HuH-7 (cell line): ENCODE measurements at regions not wholly inside any gene's neighbourhood (a gene's known extent, or its start where the extent isn't known, plus 50 kb on each side); places are given as distances from the start of the nearest gene placed in this dataset.
"Not testable (repeated sequence)": the region's sequence is repeated elsewhere in the genome, so short reads cannot be mapped to it uniquely, and the experiment has no call there.

Source experiments
- DNase-seq: peaks from one replicate; pipeline ENCODE4 v3.0.0; 2011; ENCODE audit warnings: low spot score

DNA sequence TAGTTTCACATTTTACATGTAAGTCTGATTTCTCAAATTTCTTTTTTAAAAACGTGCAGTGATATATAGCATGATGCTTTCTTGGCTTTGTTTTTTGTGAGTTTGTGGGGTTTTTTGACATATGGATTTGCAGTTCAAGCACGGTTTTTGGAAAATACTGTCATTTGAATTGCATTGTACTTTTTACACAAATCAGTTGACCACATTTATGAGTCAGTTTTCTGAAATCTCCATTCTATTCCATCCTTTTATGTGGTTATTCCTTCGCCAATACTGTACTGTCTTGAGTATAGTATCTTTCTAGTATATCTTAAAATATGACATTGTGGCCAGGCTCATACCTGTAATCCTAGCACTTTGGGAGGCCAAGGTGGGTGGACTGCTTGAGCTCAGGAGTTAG is 890.0 kb upstream of the CITED2 start:
- DNase-seq = no peak

DNA sequence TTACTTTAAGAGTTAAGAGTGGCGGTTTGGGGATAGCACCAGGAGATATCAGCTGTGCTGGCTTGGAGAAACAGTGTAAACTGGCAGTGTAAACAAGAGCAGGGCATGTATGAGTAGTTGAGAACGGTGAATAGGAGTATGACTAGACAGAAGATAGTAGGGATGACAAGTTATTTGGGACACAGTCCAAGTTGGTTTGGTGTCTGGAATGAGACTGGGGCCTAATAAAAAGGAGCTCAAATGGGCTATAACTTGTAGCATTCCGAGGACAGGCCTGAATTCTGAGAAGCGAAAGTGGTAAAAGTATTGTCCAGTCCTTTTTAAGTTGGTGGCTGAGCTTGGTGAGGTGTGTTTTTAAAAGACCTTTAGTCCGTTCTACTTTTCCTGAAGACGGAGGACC is 883.9 kb upstream of the CITED2 start:
- not testable (repeated sequence) for DNase-seq

DNA sequence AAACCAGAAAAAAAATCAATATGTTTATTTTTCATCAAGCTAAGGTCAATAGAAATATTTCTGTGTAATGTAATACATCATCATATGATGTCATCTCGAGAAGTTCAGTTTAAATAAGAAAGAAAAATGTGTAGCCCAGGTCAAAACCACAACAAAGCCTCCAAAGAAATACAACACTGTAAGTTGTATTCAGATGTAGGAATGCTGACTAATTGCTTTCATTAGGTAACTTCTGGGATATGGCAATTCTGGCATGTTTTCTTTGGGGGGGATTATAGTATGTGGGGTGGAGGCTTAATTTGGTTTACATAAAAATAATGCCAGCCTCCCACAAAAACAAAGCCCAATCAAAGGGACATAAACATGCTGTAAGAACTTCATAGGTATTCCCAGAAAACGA is 881.8 kb upstream of the CITED2 start:
- no peak for DNase-seq

DNA sequence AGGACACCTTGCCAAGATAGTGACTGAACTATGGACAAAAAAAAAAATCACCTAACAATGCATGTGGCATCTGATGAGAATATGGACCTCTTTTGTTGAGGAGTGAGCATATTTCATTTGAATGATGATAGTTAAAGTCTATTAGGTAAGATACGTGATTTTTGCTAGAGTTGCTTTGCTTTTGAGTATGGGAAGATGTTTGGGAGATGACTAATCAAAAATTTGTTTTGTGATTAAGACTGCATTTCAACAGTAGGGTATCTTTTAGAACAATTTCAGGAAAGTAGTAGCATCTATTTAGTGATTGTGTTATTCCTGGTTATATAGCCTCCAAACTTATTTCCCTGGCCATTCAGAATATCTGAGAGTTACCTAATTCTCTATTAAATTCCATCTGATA is 878.6 kb upstream of the CITED2 start:
- DNase-seq = no peak

DNA sequence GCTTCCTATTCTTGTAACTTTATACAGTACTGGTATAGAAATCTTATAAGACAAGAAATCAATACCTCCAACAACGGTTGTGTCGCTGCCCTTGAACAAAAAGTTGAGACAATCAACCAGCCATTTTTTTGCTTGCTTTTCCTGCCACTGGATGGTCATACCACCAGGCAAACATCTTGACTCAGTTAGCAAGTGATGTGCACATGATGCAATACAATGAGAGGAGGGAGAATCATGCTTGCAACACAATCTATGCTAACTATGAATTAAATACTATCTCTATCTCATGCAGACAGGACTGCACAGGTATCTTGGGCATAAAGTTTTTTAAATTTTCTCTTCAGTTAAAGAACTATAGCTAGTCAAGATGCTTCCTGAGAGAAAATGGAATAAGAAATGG is 877.7 kb upstream of the CITED2 start:
- DNase-seq = no peak

DNA sequence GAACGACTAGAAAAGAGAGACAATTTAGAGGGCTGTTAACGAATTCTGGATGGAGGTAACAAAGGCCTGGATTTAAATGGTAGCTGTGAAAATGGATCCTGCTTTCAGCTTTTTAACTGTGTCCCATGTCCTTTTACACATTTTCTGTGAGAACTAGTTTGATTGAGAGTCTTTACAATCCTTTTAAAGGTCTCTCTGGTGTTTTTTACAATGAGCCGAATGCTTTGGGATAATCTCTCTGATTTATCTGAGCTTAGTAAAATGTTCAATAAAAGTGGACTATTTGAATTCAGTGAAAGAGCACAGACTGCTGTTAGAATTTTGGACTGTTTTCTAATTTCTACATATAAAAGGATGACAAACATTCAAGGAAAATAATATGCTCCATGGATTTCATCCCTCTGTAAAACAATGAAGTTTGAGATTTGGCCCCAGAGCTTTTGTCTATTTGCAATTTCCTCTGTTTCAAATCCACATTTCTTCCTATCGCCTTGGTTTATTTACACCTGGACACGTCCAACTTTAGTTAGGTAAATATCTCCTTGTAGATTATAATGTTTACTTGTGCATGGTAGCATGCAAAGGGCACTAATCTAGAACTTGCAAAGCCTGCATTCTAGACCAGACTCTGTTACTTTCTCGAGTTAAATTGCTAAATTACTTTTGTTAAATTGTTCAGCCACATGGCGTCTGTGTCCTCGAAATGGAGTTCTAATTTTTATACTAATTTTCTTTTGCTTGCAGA is 871.0 kb upstream of the CITED2 start:
- no peak for DNase-seq

DNA sequence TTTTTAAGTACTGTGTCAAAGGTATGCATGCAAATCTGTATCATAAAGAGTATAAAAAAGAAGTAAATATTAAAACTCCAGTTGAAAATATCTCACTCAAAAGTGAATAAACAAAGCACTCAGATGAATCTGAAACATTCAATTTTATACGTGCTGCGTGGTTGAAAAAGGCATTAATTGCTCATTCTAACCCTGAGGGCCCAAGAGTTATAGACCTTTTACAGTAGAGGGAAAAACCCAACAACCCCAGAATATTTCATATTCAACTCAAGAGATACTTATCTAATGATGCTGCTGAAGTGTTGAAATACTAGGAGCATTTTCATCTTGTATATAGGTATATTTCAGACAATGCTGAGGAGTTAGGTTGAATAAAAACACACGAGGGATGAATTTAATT is 862.8 kb upstream of the CITED2 start:
- no peak for DNase-seq

DNA sequence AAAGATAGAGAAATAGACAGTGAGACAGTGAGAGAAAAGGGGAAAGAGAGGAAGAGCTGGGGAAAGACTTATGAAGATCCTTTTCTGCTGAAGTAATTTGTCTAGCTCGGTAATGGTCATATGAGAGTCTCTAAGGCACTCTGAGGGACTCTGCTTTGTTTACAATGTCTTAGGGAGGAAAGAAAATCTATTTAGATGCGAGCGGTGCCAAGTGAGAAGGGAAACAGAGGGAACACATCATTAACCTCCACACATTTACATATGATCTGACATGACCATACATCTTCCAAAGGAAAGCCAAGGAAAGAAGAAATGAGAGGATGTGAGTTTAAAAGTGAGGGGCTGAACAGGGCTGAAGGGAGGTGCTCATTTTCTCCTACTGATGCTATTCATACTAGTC is 862.3 kb upstream of the CITED2 start:
- no peak for DNase-seq

DNA sequence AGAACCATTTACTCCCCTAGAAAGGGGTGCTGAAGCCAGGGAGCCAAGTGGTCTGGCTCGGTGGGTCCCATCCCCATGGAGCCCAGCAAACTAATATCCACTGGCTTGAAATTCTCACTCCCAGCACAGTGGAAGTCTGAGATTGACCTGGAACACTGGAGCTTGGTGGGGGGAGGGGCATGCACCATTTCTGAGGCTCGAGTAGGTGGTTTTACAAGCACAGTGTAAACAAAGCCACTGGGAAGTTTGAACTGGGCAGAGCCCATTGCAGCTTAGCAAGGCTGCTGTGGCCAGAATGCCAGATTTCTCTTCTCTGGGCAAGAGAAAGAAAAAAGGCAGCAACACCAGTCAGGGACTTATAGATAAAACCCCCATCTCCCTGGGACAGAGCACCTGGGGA is 855.8 kb upstream of the CITED2 start:
- peak; percentile 11 for DNase-seq

DNA sequence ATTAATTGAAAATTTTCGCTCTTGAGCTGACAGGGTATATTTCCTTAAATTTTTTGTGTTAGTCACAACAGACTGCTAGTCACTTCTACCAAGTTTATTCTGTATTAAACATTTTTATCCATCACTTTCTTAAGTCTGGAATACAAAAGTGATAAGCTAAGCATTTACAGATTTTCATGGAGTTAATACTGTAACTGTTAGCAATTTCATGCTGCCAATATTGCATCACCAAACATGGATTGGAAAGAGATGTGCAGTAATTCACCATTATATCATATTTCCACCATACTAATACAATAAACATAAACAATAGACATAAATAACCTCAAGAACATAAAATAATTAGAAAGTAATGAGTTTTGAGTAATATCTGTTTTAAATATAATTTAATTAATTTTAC is 854.0 kb upstream of the CITED2 start:
- no peak for DNase-seq

DNA sequence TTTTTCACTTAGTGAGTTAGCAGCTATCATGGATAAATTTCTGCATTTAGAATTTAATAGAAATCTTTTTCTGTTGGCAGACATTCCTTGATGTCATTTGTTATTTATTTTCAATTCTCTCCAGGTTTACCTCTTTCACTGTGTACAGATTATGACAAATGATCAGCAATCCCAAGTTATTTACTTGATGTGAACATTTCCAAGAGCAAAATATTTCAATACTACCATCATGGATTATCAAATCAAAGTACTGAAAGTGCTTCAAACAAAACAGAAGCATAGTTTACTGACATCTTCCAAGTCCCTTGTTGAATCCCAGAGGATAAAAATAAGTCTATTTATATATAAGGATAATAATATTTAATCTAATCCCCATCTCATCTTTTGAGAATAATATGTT is 852.2 kb upstream of the CITED2 start:
- DNase-seq = no peak

DNA sequence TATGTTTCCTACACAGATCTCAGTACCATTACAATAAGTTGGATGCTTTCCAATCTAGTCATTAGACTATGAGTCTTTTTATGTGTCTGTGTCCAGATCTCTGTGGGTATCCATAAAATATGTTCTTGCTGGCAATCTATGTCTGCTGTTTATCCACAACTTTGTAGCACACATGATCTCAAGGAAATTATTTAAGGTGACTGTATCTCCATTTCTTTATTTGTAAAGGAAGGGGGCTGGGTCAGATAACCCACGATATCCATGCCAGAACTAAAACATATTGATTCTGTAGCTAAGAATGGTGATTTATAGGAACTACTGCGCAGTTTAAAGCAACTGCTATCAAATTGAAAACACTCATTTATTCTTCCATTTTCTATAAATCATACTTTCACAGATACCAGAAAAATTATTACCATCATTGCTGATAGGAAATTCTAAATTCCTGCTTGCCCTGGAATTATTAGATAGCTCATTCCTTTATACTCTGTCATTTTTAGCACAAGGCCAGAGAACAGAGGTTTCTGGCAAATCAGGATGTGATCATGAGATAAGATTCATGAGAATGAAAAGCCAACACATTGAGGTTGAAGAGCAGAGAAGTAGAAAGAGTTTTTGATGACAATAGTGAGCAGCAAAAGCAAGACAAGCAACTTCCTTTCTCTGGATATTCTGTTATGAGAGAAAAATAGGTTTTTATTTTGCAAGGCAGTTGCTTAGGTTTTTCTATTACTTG is 851.4 kb upstream of the CITED2 start:
- no peak for DNase-seq

DNA sequence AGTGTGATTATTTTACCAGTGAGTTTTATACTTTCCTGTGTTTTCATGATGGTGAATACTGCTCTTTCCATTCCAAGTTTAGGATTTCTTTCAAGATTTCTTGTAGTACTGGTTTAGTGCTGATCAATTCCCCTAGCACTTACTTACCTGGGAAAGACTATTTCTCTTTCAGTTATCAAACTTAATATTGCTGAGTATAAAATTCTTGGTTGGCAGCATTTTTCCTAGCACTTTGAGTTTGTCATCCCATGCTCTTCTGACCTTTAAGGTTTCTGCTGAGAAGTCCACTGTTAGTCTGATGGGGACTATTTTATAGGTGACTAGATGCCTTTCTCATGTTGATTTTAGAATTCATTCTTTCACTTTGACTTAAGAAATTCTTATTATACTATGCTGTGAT is 842.8 kb upstream of the CITED2 start:
- no peak for DNase-seq

DNA sequence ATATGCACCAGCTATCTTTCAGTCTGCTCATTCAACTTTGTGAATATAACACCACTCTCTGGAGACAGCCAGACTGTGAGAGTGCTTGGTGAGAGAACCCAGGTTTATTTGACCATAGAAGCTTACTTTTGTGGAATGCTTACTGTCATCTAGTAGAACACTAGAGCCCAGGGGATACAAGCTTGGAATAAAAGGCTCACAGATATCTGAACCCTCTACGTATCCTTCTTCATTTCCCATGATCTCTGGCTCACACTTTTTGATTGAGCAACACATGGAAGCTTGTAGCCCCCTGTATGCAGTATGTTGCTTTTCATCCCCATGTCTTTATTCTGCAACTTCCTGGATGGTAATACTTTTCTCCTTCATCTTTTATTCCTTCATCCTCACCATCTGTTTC is 835.3 kb upstream of the CITED2 start:
- no peak for DNase-seq

DNA sequence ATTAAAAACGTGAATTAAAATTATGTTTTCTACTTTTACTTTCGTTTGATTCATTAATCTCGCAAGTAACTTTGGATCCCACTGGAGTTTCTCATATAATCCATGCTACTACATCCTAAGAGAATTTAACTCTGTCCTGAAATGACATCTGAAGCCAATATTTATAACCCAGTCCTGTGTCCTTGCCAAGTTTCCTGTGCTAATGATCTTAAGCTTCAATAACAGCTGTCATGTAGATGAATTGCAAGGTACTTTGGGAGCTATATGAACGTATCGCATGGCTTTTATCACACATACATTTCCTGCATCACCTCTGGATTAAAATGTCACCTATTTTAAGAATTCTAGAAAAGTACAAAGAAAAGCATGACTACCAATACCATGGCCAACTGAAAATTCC is 833.8 kb upstream of the CITED2 start:
- DNase-seq = no peak

DNA sequence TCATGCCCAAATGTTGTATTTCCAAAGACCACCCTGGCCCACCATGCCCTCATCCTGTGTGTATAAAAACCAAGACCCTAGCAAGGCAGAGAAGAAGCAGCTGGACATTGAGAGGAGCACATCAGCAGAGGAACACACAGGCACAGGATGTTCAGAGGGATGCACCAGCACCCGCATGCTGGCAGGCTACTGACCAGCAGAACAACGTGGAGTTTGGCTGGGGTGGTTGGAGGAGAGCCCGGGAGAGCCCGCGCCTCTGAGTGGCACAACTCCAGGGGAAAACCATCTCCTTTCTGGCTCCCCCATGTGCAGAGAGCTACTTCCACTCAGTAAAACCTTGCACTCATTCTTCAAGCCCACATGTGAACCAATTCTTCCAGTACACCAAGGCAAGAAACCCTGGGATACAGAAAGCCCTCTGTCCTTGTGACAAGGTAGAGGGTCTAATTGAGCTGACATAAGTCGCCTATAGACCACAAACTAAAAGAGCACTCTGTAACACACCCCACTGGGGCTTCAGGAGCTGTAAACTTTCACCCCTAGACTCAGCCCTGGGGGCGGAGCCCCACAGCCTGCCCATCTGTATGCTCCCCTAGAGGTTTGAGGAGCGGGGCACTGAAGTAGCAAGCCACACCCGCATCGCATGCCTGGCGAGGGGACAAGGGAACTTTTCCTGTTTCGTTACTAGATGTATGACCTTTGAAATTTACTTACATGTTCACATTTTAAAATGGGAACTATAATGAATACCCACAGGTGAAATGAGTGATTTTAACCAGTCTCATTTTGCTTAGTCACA is 831.5 kb upstream of the CITED2 start:
- DNase-seq = no peak

DNA sequence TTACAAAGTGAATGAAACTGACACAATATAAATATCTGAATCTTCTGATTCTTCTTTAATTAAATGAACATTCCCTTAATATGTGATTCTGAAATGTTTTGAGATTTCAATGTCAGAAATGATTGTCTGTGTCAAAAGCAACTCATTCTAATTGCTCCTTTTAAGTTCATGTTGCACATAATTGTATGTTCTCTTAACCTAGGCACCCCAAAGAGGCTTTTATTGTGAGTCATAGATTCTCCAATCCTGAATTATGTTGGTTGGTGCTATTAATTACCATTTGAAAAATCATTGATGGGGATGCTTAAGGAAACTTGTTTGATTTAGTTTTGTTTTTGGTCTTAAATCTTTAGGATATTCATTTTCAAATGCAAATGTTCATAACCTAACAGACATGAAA is 829.7 kb upstream of the CITED2 start:
- DNase-seq = no peak

DNA sequence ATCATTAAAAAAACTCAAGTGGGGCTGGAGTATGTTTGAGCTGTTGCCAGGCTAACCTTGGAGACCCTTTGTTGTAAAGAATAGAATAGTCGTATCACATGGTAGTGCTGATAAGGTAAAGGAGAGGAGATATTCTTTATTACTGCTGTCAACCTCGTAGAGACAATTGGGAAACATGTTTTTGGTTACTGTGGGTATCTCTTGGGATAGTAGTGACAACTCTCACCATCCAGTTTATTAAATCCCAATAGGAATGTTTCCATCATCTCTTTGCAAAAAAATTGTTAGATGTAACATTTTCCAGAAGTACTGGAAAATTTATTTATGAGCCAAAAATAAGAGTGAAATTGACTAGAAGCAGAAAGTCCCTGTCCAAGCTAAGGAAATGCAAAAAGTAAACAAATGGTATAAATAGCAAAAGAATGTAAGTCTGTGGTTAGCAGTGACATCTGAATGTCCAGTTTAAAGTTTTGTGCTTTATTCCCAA is 829.3 kb upstream of the CITED2 start:
- no peak for DNase-seq

DNA sequence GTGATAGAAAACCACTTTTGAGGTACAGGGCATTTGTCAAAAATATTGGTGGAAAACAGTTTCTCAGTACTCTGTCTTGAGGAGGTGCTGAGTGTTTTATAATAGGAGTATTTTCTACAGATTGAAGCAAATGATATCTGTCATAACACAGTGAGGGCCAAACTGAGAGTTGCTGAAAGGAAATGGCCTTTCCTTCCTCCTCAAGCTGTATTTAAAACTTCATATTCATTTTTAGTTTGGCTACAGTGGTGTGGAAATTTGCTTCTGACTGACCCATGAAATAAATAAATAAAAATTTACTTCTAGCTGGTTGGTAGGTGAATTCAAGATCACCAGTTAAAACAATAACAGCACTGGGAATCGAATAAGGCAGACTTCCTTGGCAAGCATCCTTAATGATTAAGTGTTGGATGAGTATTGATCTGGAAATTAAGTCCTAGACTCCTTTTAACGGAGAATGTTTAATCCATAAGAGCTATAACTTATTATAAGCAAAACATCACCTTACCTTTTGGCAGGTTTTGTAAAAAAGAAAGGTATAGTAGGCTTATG is 828.6 kb upstream of the CITED2 start:
- no peak for DNase-seq

DNA sequence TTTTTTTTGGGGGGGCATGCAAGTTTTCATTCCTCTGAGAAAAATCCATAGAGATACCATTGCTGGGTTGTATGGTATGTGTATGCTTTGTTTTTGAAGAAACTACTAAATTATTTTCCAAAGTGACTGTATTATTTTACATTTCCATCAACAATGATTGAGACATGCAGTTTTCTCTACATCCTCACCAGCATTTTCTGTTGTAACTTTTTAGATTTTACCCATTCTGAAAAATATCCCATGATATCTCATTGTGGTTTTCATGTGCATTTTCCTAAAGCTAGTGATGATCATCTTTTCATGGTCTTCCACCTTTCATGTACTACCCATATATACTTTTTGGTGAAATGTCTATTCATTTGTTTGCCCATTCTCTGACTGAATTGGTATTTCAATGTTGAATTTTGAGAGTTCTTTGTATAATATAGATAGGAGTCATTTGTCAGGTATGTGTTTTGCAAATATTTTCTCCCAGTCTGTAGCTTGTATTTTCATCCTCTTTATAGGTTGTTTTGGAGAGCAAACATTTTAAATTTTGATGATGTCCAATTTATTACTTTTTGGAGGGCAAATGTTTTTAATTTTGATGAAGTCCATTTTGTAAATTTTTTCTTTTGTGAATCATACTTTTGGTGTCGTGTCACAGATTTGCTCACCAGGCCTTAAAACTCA is 827.5 kb upstream of the CITED2 start:
- DNase-seq = no peak

DNA sequence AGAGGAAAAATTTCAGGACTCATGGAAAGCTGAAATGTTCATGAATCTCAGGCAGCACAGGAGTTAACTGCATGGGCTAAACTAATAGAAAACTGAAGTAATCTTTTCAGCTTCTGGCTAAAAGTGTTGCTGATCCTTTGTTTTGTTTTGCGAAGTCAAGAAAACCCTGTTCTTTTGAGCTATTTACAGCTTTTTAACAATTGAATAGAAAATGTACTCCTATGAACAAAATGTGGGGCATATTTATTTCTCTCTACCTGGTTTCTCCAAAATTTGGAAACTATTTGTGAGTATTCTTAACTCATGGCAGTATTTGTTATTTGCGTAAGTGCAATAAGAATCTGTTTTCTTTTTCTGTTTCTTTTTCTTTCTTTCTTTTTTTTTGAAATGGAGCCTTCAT is 818.8 kb upstream of the CITED2 start:
- DNase-seq = no peak

DNA sequence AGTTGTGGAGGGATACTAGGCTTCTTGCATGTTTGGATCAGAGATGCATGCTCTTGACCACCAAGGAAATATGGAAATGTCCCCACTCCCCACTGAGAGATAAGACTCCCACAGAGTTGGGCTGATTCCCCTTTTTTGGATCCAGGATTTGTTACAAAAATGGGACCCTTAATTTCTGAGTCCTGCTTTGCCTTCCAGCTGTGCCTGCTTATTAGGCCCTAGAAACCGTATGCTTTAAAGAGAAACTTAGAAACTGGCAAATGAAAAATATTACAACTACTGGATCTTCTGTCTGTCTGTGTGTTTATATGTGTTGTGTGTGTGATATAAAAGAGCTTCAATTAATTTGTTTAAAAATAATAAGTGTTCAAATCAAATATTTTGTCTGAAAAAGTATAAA is 817.6 kb upstream of the CITED2 start:
- no peak for DNase-seq
